ENCODE measurements at regions not wholly inside any gene's neighbourhood (a gene's known extent, or its start where the extent isn't known, plus 50 kb on each side); places are given as distances from the start of the nearest gene placed in this dataset.
A peak's percentile ranks its signal among the peaks of the same experiment; 100 is the strongest.
"Not testable (repeated sequence)": the region's sequence is repeated elsewhere in the genome, so short reads cannot be mapped to it uniquely, and the experiment has no call there.

DNA sequence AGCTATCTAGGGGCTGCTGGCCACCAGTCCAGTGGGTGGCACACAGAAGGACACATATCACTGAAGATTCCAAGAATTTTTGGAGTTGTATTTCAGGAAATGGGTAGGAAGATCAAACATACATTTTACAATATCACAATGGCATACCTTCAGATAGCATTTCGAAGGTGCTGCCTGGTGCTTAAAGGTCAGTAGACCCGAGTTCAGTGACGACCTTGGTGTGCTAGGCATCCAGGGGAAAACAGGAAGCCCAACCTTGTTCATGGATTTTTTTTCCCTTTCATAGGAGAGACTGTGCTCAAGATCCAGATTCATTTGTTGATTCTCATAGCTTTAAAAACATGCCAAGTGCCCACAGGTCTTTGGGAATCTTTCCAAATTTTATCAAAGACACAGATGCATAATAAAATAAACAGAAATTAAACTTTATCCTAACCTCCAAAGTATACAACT is 51.0 kb upstream of the RCBTB2 start:
- no peak for DNase-seq (ENCODE audit: low spot score)
- in situ Hi-C loops (cut with HindIII; ENCODE audit: low sequenced_read_pairs), result no loop called here

DNA sequence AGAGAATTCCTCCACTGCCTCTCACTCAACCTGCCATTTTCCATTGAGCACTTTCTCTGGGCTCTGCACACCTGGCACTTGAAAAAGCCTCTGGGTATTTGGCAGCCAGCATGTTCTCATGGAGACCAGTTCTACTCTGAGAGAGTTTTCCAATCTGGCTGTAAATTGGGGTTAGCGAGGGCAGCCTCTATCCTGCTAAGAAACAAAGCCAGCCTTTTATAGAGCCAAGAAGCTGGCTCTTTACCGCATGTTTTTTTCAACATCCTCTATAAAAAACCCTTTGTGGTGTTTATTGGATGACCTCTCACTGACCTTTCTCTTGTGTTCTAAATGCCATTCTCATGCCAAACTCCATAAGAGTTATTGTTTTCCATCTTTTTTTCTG is 52.6 kb upstream of the RCBTB2 start:
- in situ Hi-C loops (cut with HindIII; ENCODE audit: low sequenced_read_pairs), result no loop called here
- DNase-seq (ENCODE audit: low spot score), result peak; percentile 59

DNA sequence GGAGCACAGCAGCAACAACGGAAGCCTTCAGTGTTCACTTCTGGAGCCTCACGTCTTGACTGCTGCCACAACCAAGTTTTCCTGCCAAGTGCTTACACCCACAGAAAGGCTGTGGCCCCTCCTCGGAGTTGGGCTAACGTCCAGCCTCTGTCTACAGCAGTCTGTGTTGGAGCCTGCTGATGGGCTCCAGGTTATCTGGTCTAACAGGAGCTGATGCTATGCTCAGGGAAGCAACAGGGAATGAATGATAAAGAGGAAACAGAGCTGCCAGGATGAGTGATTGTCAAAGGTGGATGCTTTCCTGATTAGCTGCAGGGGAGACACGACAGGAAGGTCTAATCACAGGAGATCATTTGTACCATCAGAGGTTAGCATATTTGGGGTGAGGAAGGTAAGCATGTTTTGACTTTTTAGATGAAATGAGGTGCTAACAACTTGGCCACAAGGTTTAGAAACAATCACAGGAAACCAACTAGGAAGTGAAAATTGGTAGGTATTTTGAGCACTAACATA is 53.8 kb upstream of the RCBTB2 start:
- in situ Hi-C loops (cut with HindIII; ENCODE audit: low sequenced_read_pairs), result no loop called here
- no peak for DNase-seq (ENCODE audit: low spot score)

DNA sequence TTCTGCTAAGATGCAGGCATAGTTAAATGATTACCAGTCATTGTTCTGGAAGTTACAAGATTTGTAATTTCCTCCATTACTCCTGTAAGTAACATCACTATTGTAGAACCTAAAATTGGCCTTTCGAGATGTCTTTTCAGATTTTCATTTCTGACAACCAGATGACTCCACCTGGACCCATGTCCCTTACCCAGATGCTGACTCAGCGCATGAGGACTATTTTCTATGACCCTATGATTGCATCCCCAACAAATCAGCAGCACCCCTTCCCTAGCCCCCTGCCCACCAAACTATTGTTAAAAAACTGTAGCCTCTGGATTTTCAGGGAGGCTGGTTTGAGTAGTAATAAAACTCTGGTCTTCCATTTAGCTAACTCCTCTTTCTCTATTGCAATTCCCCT is 55.2 kb upstream of the RCBTB2 start:
- in situ Hi-C loops (cut with HindIII; ENCODE audit: low sequenced_read_pairs), result no loop called here
- DNase-seq (ENCODE audit: low spot score), result no peak

DNA sequence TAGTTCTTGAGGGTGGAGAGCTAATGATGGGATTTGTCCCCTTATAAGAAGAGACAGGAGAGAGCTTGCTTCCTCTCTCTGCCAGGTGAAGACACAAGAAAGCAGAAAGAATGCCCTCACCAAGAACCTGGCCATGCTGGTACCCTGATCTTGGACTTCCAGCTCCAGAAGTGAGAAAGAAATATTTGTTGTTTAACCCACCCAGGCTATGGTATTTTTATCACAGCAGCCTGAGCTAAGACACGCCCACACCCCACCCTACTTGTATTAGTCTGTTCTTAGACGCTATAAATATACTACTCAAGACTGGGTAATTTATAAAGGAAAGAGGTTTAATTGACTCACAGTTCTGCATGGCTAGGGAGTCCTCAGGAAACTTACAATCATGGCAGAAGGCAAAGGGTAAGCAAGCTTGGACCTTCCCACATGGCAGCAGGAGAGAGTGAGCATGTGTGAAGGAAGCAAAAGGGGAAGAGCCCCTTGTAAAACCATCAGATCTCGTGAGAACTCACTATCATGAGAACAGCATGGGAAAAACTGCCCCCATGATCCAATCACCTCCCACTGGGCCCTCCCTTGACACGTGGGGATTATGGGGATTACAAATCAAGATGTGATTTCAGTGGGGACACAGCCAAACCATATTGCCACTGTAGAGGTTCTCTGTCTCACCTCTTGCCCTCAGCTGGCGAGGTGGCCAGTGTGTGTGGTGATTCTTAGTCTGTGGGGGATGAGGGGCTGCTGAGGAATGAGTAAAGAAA is 57.4 kb upstream of the RCBTB2 start:
- in situ Hi-C loops (cut with HindIII; ENCODE audit: low sequenced_read_pairs), result no loop called here
- no peak for DNase-seq (ENCODE audit: low spot score)

DNA sequence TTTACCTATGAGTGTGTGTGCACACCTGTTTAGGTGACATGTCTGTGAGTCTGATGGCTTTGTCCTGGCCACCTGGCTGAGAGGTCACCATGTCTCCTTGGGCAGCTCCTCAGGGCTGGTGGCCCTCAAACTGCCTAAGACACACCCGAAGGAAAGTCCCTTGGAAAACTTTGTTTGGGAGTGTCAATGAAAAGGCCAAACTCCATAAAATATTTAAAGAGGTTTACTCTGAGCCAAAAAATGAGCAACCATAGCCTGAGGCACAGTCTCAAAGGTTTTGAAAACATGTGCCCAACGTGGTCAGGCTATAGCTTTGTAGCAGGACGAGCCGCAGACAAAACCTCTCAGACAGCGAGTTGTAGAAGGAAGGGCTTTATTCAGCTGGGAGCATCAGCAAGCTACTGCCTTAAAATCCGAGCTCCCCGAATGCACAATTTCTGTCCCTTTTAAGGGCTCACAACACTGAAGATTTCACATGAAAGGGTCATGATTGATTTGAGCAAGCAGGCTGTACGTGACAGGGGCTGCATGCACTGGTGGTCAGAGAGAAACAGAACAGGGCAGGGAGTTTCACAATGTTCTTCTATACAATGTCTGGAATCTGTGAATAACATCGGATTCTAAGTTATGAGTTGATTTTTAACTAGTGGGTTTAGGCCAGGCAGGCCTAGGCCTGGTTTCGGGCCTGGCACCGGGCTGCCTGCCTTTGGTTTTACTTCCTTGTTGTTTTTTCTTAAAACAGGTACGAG is 58.4 kb upstream of the RCBTB2 start:
- DNase-seq (ENCODE audit: low spot score); in situ Hi-C loops (cut with HindIII; ENCODE audit: low sequenced_read_pairs): not testable (repeated sequence)

DNA sequence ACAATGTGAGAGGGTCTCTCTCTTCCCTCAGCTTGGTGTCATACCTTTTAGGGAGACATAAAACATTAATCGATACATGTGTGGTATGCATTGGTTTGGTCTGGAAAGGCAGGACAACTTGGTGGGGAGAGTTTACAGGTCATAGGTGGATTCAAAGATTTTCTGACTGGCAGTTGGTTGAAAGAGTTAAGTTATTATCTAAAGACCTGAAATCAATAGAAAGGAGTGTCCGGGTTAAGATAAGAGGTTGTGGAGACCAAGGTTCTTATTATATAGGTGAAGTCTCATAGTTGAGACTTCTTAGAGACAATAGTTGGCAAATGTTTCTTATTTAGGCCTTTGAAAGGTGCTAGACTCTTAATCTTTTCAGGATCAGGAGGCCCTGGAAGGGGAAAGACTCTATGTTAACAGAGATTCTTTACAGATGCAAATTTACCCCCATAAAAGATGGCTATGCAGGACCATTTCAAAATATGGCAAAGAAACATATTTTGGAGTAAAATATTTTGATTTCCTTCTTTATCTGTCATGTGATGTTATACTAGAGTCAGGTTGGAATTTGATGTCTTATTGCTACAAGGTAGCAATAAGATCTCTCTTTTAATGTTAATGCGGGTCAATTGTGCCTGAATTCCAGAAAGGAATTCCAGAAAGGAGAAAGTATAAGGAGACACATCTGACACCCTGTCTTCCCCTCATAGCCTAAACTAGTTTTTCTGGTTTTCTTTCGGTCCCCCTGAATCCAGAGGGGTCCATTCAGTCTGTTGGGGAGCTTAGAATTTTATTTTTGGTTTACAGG is 59.2 kb upstream of the RCBTB2 start:
- in situ Hi-C loops (cut with HindIII; ENCODE audit: low sequenced_read_pairs), result no loop called here
- no peak for DNase-seq (ENCODE audit: low spot score)

DNA sequence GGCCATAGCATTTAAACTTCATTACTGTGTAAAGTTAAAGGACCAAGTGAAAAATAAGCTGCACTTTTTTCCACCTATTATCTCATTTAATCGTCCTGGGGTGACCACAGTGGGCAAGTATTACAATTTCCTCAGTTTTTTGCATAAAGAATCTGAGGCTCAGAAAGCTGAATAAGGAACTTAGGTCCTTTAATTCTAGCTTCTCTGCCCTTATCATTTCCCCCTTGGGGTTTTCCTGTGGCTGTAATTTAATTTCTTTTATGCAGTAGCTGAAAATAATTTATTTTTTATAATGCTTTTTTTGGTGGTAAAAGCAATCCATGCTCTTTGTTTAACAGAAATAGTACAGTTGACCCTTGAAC is 59.8 kb upstream of the RCBTB2 start:
- in situ Hi-C loops (cut with HindIII; ENCODE audit: low sequenced_read_pairs), result no loop called here
- DNase-seq (ENCODE audit: low spot score), result no peak

DNA sequence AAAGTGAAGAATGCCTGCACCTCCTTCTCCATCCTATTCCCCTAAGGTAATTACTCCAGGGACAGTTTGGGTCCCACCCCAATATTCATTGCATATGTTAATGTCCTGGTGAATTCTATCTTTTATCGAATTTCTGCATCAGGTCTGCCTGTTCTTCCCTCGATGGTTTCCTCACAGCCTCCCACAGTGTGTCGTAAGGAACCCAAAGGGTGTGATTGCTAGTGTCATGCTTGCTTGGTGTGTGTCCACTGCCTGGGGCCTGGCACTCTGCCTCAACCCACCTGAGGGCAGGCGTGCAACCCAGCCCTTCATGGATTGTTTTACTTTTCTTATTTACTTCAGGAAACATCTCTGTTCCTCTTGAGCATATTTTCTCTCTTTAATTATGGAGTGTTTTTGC is 60.2 kb upstream of the CYSLTR2 start:
- in situ Hi-C loops (cut with HindIII; ENCODE audit: low sequenced_read_pairs), result no loop called here
- DNase-seq (ENCODE audit: low spot score), result no peak

DNA sequence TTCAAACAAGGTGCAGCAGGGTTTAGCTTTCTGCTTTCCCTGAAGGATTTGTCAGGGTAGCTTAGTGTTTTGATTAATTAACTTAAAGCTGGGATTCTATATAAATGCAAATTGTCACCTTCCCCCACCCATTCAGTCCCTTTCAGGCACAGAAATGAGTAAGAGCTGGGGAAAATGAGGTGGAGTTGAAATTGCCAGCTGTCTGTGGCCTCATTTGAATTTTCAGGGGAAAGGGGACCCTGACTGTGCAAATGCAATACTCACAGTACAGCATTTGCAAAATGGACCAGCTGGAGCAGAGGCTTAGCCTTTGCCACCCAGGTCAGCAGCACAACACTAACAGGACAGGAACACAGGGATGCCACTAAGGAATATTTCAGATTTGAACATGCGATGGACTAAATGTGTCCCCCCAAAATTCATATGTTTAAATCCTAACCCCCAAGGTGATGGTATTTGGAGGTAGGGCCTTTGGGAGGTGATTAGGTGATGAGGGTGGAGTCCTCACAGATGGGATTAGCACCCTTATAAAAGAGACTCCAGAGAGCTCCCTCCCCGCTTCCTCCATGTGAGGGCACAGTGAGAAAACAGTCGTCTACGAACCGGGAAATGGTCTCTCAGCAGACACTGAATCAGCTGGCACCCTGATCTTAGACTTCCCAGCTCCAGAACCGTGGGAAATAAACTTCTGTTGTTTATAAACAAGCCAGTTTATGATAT is 59.5 kb upstream of the CYSLTR2 start:
- DNase-seq (ENCODE audit: low spot score), result no peak
- in situ Hi-C loops (cut with HindIII; ENCODE audit: low sequenced_read_pairs), result no loop called here

DNA sequence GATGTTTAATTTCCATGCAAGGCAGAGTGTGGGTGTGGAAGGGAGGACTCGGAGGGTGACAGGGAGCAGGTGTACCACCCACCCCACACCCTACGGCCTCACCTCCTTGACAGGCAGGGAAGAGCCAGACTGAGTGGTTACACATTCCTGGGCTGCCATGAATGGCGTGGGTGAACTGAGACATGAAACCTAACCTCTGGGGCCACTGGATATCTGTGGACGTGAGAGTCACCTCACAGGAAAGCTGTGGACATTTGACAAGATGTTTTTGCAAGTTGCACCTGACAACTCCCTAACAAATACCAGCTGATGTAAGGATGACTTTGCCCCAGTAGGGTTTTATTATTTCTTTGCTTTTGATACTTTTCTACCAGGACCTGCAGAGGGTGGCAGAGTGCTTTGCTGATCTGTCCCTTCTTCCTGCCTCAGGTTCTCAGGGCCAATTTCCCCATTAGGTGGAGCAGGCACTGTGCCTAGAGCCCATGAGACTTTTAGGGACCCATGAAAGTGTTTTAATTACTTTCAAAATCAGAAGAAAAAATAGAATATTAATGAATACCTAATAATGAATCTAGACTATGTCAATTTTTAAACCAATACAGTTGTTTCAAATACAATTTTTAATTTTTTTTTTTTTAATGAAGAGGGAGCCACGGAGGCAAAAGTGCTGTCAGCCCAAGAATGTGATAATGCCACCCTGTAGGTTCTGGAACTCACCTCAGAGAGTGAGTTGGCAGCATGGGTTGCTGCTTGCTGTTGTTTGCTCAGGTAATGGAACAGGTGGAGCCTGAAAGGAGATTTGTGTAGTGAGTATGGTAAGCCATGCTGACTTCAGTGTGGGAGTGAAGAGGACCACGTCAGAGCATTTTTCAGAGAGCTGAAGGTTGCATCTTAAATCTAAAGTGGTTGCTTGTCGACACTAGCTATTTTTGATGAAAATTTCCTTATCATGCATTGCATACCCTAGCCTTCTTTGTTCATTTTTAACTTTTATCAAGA is 58.0 kb upstream of the CYSLTR2 start:
- peak; percentile 76 for DNase-seq (ENCODE audit: low spot score)
- in situ Hi-C loops (cut with HindIII; ENCODE audit: low sequenced_read_pairs), result no loop called here

DNA sequence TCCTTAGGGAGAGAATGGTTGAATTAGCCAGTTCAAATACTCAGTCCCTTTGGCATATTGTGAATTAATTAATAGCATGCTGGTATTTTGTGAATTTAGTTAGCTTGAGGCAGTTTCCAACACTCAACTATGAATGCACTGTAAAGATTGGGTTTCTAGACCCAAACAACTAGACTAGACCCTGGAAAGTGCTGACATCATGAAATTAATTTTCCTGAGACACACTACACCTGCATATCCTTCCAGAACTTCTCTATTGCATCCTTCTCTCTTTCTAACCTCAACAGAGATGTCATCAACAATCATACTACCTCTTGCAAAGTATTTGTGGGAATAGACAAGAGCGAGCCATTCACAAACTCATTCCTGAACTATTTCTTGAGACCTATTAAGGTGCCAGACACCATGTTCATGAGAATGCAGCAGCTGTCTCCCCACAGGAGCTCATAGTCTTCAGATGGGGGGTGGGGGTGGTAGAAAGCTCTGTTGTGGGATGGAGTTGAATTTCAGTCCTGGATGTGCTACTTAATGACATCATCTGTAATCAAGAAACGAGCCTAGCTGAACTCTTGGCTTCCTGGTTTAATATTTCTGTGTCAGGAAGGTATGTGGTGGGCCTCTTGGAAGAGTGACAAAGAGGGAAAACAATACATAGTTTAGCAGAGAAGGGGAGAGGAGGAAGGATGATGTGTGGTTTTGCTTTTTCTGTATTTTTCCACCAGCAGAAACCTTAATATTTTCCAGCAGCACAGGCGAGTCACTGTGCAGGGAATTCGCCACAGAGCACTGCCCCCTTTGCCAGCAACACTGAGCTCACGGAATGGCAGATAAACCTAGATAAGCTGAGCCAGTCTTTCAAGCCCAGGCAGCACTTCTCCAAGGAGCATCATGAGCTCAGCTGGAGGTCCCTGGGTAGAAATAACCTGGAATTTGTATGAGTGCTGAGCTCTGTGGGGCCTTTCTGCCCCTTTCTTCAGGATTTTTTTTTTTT is 53.1 kb upstream of the CYSLTR2 start:
- in situ Hi-C loops (cut with HindIII; ENCODE audit: low sequenced_read_pairs), result no loop called here

DNA sequence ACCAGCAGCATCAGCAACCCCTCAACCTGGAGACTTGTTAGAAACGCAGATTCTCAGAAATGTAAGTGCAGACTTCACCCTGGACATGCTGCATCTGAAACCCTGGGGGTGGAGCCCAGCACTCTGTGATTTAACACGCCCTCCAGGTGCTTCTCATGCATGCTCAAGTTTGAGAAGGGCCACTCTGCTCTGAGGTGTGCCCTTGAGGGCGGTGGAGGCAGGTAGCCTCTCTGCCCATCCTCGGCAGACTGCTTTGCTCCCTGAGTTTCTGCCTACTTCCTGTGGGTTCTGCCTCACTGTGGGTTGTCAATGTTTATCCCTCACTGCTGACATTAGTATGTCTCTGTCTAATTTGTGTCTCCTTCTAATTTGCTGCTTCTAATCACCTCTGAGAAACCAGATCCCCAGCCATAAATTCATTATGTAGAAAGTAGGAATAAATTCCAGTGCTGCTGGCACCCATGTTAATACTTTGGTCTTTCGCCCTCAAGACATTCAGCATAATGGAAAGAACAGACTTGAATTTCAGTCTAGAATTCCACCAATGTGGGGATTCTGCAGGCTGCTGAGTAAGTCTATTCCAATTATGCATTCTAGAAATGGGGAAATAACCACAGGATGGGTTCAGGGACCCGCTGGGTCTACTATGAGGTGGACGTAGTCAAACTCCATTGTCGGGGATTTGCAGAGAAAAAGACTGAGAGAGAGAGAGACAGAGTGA is 51.3 kb upstream of the CYSLTR2 start:
- in situ Hi-C loops (cut with HindIII; ENCODE audit: low sequenced_read_pairs), result no loop called here
- no peak for DNase-seq (ENCODE audit: low spot score)

More for the DNA sequence above, 53.1 kb upstream of the CYSLTR2 start:
- DNase-seq (ENCODE audit: low spot score), result peak; percentile 46

DNA sequence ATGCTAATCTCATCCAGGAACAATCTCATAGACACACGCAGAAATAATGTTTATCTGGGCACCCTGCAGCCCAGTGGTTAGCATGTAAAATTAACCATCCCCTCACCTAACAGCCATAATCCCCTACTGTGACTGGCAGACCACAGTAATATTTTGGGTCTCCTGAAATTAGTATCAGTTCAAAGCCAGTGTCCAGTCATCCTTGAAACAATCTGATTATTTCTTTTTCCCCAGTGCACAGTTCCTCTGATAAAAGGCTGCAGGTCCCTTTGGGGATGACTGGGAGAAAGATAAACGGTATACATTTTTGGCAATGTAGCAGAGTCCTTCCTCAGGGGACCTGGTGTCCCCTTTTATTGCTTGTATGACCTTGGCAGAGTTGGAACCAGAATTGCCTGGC is 50.4 kb upstream of the CYSLTR2 start:
- in situ Hi-C loops (cut with HindIII; ENCODE audit: low sequenced_read_pairs), result no loop called here
- no peak for DNase-seq (ENCODE audit: low spot score)
